LNCAP (cell line): ENCODE measurements at regions not wholly inside any gene's neighbourhood (a gene's known extent, or its start where the extent isn't known, plus 50 kb on each side); places are given as distances from the start of the nearest gene placed in this dataset.

ENCODE experiments used
- TF ChIP-seq, protein P1 (sequence below): fragments of 450-650 bp; IDR thresholded peaks from 2 replicates; pipeline ENCODE4 v1.5.1; 2017; ENCODE audit warnings: mild to moderate bottlenecking

DNA sequence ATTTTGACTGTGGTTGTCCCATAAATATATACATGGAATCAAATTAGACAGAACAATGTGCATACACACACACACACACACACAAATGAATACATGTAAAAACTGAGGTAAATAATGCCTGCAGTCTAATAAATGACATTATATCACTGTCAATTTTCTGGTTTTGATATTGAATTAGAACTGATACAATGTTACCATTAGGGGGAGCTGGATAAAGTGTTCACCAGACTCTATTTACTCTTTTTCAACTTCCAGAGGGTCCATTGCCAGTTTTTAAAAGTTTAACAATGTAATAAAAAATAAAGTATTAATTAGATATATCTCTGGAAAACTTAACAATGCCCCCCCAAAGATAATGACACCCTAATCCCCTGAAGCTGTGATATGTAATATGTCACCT lies 1666.8 kb upstream of the TMEFF2 start:
- TF ChIP-seq, protein P1, sequence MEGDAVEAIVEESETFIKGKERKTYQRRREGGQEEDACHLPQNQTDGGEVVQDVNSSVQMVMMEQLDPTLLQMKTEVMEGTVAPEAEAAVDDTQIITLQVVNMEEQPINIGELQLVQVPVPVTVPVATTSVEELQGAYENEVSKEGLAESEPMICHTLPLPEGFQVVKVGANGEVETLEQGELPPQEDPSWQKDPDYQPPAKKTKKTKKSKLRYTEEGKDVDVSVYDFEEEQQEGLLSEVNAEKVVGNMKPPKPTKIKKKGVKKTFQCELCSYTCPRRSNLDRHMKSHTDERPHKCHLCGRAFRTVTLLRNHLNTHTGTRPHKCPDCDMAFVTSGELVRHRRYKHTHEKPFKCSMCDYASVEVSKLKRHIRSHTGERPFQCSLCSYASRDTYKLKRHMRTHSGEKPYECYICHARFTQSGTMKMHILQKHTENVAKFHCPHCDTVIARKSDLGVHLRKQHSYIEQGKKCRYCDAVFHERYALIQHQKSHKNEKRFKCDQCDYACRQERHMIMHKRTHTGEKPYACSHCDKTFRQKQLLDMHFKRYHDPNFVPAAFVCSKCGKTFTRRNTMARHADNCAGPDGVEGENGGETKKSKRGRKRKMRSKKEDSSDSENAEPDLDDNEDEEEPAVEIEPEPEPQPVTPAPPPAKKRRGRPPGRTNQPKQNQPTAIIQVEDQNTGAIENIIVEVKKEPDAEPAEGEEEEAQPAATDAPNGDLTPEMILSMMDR, result peak; percentile 24; the same call in 1 of the 2 replicates

GRCh38 chr2:193847991-193848390 lies 1653.3 kb upstream of the TMEFF2 start:
- TF ChIP-seq, protein P1, result no peak

DNA sequence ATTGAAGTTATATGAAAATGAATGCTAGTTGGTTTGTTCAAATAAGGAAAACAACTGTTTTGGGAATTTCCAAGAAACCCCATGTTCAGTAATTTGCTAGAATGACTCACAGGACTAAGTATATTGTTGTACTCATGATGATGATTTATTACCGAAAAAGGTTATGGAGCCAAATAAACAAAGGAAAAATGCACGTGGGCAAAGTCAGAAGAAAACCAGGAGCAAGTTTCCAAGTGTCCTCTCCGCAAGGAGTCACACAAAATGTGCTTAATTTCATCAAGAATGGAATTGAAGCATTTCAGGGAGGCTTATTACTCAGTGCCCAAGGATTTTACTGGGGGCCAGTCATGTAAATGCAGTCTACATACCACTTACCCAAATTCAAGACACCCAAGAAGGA lies 1652.4 kb upstream of the TMEFF2 start:
- TF ChIP-seq, protein P1, result no peak

DNA sequence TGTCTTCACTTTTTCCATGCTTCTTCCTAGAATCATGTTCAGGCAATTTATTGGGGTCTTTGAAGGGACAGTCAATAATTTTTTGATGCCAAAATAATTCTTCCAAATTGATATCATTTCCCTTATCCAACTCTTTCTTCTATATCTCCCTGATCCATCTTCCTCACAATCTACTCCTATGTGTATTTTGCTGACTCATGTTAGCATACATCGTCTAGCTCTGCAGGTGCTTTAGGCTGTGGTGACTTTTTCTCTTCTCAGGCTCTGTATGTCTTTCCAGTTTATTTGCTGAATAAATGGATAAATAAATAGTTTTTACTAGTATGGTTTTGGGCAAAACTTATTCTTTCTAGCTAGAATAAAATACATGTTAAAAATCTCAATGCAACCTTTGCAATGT lies 1650.9 kb upstream of the TMEFF2 start:
- TF ChIP-seq, protein P1, result no peak

DNA sequence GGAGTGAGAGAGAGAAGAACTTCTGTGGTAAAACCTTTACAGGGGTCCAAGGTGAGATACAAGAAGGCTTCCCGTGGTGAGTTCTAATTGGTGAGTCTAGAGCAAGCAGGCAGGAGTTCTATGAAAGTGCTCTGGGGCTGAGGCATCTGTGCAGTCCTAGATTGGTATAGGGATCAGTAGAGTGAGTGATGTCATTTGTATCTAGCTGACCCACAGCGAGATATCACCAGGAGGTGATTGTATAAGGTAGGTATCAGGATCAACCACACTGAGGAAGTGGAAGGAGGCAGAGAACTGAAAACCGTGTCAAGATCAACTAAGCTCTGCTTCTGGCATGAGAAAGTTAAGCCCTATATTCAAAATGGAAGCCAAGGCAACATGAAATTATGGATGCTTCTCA lies 1648.9 kb upstream of the TMEFF2 start:
- TF ChIP-seq, protein P1, result no peak

DNA sequence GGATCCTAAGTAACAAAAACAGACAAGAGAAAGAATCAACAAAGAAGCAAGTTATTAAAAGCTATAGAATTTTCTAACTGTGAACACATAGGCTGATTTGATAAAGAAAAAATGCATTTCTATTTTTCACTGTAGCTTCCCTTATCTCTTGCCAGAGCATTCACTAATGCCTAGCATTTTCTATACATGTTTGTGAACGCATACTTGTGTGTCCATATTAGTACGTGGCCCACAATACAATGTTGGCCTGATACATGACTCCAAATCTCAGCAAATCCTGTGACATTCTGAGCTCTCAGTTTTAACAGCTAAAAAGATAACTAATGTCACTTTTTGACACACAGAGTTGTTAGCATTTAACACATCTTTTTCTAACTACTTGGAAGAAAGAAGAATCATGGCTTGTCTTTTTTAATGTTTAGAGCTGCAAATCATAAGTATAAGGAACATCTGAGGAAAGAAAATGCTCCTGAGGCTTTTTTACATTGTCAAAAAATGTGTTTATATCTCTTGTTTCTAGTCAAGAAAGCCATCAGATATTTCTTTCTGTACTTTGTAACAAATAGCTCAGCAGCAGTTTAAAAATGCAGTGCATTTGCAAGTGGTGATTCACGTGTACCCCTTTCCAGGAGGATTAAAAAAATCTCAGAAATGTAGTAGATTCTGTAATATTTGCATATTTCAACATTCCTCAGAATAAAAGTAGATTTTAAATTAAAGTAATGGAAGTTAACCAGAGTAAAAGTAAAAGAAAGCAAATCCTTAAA lies 1646.8 kb upstream of the TMEFF2 start:
- TF ChIP-seq, protein P1, result no peak

DNA sequence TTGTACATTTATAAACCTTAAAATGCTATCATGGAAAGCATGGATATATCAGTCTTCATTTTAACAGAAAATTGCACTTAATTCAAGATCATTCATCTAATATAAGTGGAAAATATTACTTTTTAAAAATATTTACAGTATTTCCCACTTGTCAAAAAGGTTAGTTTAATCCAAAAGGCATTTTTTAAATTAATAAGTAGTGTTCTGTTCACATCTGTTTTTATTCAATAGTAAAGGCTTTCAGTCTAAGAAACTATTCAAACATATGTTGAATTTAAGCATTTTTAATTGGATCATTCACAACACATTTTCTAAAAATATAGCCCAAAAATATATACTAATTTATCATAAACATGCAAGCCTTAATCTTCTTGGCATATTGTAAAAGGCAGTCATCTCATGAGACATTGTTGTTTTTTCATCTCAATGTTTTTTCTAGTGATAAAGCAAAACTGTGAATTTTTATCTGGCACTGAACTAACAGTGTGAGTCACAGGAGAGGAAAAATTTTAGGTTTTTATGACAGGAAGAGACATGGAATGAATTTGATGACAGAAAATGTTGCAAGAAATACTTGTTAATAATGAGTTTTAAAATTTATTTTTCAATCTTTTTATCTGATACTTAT lies 1642.5 kb upstream of the TMEFF2 start:
- TF ChIP-seq, protein P1, result no peak
